Suppressor macrophage treated with lipopolysaccharide for 4 hours (primary cell): ENCODE measurements at regions not wholly inside any gene's neighbourhood (a gene's known extent, or its start where the extent isn't known, plus 50 kb on each side); places are given as distances from the start of the nearest gene placed in this dataset.
A peak's percentile ranks its signal among the peaks of the same experiment; 100 is the strongest.

Source experiments
- DNase-seq: peaks from one replicate; pipeline ENCODE4 v3.0.0-alpha.2; 2020

GRCh38 chr5:164748861-164749260, 1243.4 kb downstream of the MAT2B start:
- no peak for DNase-seq

- no peak for DNase-seq
These were observed 1248.0 kb downstream of the MAT2B start for GRCh38 chr5:164753434-164753833.

- no peak for DNase-seq
These were observed 1257.8 kb downstream of the MAT2B start for GRCh38 chr5:164763206-164763605.

GRCh38 chr5:164772122-164772521, 1266.7 kb downstream of the MAT2B start:
- DNase-seq: no peak

- peak; percentile 15 for DNase-seq
These were observed 1278.8 kb downstream of the MAT2B start for GRCh38 chr5:164784230-164784629.

GRCh38 chr5:164798110-164798509, 1292.7 kb downstream of the MAT2B start:
- no peak for DNase-seq

GRCh38 chr5:164799391-164799790, 1294.0 kb downstream of the MAT2B start:
- DNase-seq: no peak

- no peak for DNase-seq
These were observed 1296.5 kb downstream of the MAT2B start for GRCh38 chr5:164801910-164802309.

GRCh38 chr5:164809821-164810220, 1304.4 kb downstream of the MAT2B start:
- no peak for DNase-seq

GRCh38 chr5:164818445-164818844, 1313.0 kb downstream of the MAT2B start:
- no peak for DNase-seq

GRCh38 chr5:164824671-164825070, 1319.3 kb downstream of the MAT2B start:
- DNase-seq: no peak

- DNase-seq: no peak
These were observed 1327.1 kb downstream of the MAT2B start for GRCh38 chr5:164832516-164832915.

- no peak for DNase-seq
These were observed 1338.9 kb downstream of the MAT2B start for GRCh38 chr5:164844348-164844747.

GRCh38 chr5:164860896-164861295, 1355.5 kb downstream of the MAT2B start:
- no peak for DNase-seq

- no peak for DNase-seq
These were observed 1356.2 kb downstream of the MAT2B start for GRCh38 chr5:164861610-164862009.

- peak; percentile 58 for DNase-seq
These were observed 1363.3 kb downstream of the MAT2B start for GRCh38 chr5:164868761-164869160.

GRCh38 chr5:164869325-164869724, 1363.9 kb downstream of the MAT2B start:
- DNase-seq: peak; percentile 5

GRCh38 chr5:164876793-164877192, 1371.4 kb downstream of the MAT2B start:
- no peak for DNase-seq

GRCh38 chr5:164881442-164881841, 1376.0 kb downstream of the MAT2B start:
- no peak for DNase-seq

GRCh38 chr5:164885179-164885578, 1379.8 kb downstream of the MAT2B start:
- no peak for DNase-seq

GRCh38 chr5:164893071-164893470, 1387.7 kb downstream of the MAT2B start:
- no peak for DNase-seq

- DNase-seq: no peak
These were observed 1393.3 kb downstream of the MAT2B start for GRCh38 chr5:164898705-164899104.

GRCh38 chr5:164909673-164910072, 1404.3 kb downstream of the MAT2B start:
- DNase-seq: no peak

GRCh38 chr5:164921722-164922121, 1416.3 kb downstream of the MAT2B start:
- no peak for DNase-seq

GRCh38 chr5:164934039-164934438, 1428.6 kb downstream of the MAT2B start:
- no peak for DNase-seq

GRCh38 chr5:164934561-164934960, 1429.1 kb downstream of the MAT2B start:
- no peak for DNase-seq
